Effector memory CD8-positive, alpha-beta T cell (primary cell): ENCODE measurements at regions not wholly inside any gene's neighbourhood (a gene's known extent, or its start where the extent isn't known, plus 50 kb on each side); places are given as distances from the start of the nearest gene placed in this dataset.

ENCODE experiments used
- ATAC-seq: fragments of 150-1000 bp; cut with Tn5 transposase; replicated peaks from 2 replicates; pipeline ENCODE4 v1.10.0; 2021; ENCODE audit warnings: mild to moderate bottlenecking, moderate library complexity
- DNase-seq, 3 experiments: peaks; one replicate each; pipeline ENCODE4 v3.0.0; 2021
- H3K27ac Mint-ChIP-seq, 2 donors: one replicate each; pipeline ENCODE4 v1.8.0; 2022; ENCODE audit warnings: mild to moderate bottlenecking in 2 of 2, mixed read lengths in 2 of 2, moderate library complexity in 2 of 2
- H3K27me3 Mint-ChIP-seq, 2 donors: one replicate each; pipeline ENCODE4 v1.8.0; 2022; ENCODE audit warnings: mixed read lengths in 2 of 2
- H3K36me3 Mint-ChIP-seq: one replicate; pipeline ENCODE4 v1.8.0; 2022; ENCODE audit warnings: mild to moderate bottlenecking, moderate library complexity, mixed read lengths; ENCODE audit not compliant: insufficient read depth
- H3K4me1 Mint-ChIP-seq, 2 donors: one replicate each; pipeline ENCODE4 v1.8.0; 2022; ENCODE audit warnings: low read depth in 2 of 2, mixed read lengths in 2 of 2
- H3K4me3 Mint-ChIP-seq, 2 donors: one replicate each; pipeline ENCODE4 v1.8.0; 2022; ENCODE audit warnings: mild to moderate bottlenecking in 2 of 2, mixed read lengths in 2 of 2, moderate library complexity in 2 of 2
- H3K9me3 Mint-ChIP-seq, 2 donors: one replicate each; pipeline ENCODE4 v1.8.0; 2022; ENCODE audit warnings: mixed read lengths in 2 of 2

DNA sequence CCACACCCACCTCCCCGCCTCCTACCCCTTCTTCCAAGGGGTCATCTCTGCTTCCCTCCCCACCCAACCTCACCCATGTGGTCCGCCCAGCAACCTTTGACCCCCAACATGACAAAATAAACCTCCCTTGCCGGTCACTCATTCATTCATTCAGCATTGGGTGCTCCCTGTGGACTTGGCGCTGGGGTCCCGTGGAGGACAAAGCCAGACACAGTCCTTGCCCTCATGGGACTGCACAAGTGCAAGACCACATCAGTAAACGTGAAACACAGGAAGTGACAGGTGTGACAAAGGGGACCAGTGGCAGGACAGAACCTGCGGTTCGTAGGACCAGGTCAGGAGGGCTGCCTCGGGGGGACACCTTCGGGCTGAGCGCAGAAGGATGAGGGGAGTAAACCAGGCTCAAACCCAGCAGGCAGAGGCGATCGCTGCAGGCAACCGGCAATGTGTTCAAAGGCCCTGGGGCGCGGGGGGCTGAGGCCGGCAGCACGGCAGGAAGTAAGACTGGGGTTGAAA is 185.4 kb downstream of the SEC14L1 start:
- ATAC-seq (no peak), DNase-seq (no peak)
- Mint-ChIP-seq H3K4me1 (peaks cover 29 to 46% of the 10 kb centered on the region in 2 donors), H3K27ac (peak overlapping the region; percentile 16 to 82), H3K4me3 (peak overlapping the region; percentile 49 to 62), H3K36me3 (peaks cover 20% of the 10 kb centered on the region), H3K9me3 (no peaks in the 10 kb centered on the region), H3K27me3 (no peaks in the 10 kb centered on the region)

- ATAC-seq = no peak
- Mint-ChIP-seq H3K27ac (peak overlapping the region in 1 of 2 donors; percentile 82), H3K4me3 (no peak overlapping the region), H3K27me3 (no peaks in the 10 kb centered on the region), H3K9me3 (no peaks in the 10 kb centered on the region), H3K4me1 (peaks cover 34 to 51% of the 10 kb centered on the region in 2 donors), H3K36me3 (peaks cover 20% of the 10 kb centered on the region)
- DNase-seq = no peak
Measured at GRCh38 chr17:77326636-77327035, 185.9 kb downstream of the SEC14L1 start.

DNA sequence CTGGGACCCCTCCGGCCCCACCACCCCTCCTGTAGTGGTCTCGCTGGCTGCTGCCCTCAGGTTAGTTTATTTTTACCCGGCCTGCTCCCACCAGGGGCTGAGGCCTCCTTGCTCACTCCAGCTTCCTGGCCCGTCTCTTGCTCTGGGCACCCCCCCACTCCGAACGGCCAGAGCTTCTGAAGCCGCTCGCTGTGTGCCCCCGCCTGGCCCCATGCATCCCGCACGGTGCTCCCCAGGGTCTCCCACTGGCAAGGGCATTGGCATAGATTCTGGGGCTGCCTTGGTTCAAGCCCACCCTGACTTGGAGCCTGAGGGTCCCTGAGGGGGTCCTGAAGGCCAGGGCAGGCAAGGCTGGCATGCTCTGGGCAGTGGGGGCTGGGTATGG is 186.4 kb downstream of the SEC14L1 start:
- no peaks in the 10 kb centered on the region for H3K9me3 Mint-ChIP-seq
- no peak for ATAC-seq
- no peak overlapping the region for H3K4me3 Mint-ChIP-seq
- peaks cover 39 to 54% of the 10 kb centered on the region in 2 donors for H3K4me1 Mint-ChIP-seq
- DNase-seq = no peak
- no peaks in the 10 kb centered on the region for H3K27me3 Mint-ChIP-seq
- H3K27ac Mint-ChIP-seq = peak overlapping the region in 1 of 2 donors; percentile 82
- peaks cover 20% of the 10 kb centered on the region for H3K36me3 Mint-ChIP-seq

DNA sequence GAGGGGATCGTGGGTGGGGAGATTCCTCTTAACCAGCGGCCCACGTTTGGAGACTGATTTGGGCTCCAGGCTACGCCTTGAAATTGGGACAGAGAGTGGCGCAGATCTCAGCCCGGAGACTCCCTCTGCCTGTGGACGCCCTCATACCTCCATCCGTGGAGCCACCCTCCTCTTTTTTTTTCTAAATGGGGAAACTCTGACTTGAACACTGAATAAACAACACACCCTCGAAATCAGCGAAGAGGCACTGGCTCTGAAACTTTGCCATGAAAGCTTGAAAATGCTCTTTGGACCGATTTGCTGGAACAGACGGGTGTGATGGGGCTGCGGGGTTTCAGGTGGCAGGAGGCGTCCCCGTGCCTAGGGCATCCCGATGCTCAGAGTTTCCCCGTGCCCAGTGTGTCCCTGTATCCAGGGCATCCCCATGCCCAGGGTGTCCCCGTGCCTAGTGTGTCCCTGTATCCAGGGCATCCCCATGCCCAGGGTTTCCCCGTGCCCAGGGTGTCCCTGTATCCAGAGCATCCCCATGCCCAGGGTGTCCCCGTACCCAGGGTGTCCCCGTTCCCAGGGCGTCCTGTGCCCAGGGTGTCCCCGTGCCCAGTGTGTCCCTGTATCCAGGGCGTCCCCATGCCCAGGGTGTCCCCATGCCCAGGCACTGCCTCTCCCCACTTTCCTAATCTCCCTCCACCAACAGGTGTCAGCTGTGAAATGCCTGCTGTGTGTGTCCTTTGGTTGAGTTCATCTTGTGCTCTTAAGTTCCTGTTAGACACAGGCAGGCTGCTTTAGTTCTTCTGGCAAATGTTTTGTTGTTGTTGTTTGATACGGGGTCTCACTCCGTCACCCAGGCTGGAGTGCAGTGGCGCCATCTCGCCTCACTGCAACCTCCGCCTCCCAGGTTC is 187.0 kb downstream of the SEC14L1 start:
- H3K27ac Mint-ChIP-seq = peak overlapping the region in 1 of 2 donors; percentile 82
- no peaks in the 10 kb centered on the region for H3K27me3 Mint-ChIP-seq
- DNase-seq (no peak), ATAC-seq (no peak)
- H3K9me3 Mint-ChIP-seq = no peaks in the 10 kb centered on the region
- H3K4me3 Mint-ChIP-seq = no peak overlapping the region
- H3K4me1 Mint-ChIP-seq = peaks cover 46 to 61% of the 10 kb centered on the region in 2 donors
- peaks cover 24% of the 10 kb centered on the region for H3K36me3 Mint-ChIP-seq

DNA sequence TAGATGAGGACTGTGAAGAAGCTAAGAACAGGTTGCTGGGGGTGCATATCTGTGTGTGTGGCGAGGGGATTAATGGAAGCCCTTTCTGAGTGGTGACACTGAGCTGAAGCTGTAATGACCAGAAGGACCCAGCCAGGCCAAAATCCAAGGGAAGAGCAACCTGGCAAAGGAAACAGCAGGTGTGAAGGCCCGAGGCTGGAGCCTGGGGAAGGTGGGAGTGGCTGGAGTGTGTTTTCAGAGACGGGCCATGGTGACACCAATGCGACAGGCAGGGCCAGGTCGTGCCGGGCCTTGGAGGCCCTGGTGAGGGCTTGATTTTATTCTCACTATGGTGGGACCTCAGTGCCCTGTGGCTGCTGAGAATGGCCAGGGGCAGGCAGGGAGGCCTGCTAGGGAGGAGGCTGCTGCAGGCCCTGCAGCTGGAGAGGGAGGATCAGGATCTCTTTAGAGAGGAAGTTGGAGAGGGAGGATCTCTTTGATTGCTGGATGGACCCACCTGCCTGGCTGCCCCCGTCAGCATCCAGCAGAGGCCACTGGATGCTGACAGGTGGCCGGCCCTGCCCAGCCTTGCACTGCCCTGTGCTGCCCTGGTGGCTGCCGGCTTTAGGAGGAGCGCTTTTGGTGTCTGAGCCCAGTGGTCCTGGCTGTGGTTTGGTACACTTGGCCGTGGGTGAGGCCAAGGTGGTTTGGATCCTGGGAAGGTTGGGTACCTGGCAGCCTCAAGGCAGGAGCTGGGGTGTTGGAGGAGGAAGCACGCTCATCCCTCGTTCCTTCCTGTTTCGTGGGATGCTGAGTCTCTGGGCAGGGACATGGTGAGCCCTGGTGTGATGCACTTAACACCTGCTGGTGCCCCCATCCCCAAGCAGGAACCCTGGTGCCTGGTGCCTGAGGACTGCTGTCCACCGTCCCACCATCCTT is 188.3 kb downstream of the SEC14L1 start:
- no peaks in the 10 kb centered on the region for H3K9me3 Mint-ChIP-seq
- DNase-seq (no peak), ATAC-seq (no peak)
- no peak overlapping the region for H3K4me3 Mint-ChIP-seq
- peaks cover 27% of the 10 kb centered on the region for H3K36me3 Mint-ChIP-seq
- peak overlapping the region; percentile 42 to 65 for H3K27ac Mint-ChIP-seq
- H3K27me3 Mint-ChIP-seq = no peaks in the 10 kb centered on the region
- H3K4me1 Mint-ChIP-seq = peaks cover 52 to 60% of the 10 kb centered on the region in 2 donors

GRCh38 chr17:77329741-77330531 is 189.2 kb downstream of the SEC14L1 start:
- peaks cover 45 to 51% of the 10 kb centered on the region in 2 donors for H3K4me1 Mint-ChIP-seq
- no peak overlapping the region for H3K27ac Mint-ChIP-seq
- DNase-seq (peak in 1 of 3 experiments; percentile 0), ATAC-seq (no peak)
- no peaks in the 10 kb centered on the region for H3K9me3 Mint-ChIP-seq
- H3K36me3 Mint-ChIP-seq = peaks cover 19% of the 10 kb centered on the region
- H3K27me3 Mint-ChIP-seq = no peaks in the 10 kb centered on the region
- H3K4me3 Mint-ChIP-seq = no peak overlapping the region

DNA sequence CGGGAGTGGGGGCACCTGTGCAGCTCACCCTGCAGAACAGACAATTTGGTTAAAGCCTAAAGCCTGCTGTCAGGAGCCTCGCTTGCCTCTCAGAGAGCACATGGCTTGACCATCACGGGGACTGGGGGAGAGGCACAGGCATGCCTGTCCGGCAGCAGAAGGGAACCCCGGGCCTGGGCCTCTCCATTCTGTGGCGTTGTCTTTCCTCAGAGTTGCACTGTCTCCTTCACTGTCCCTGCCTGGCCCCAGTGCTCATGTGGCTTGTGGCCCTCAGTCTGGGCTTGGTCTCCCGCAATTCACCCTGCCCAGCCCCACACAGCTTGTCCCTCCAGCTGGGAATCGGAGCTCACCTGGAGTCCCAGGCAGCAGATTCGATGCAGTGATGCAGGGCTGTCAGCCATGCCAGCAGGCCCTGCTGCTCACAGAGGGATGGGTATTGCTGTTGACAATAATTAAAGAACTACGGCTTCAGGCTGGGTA is 189.9 kb downstream of the SEC14L1 start:
- Mint-ChIP-seq H3K4me1 (peaks cover 38 to 44% of the 10 kb centered on the region in 2 donors), H3K27me3 (no peaks in the 10 kb centered on the region)

GRCh38 chr17:77331301-77331864 is 190.6 kb downstream of the SEC14L1 start:
- Mint-ChIP-seq H3K27me3 (no peaks in the 10 kb centered on the region), H3K9me3 (no peaks in the 10 kb centered on the region), H3K27ac (peak overlapping the region; percentile 93 to 94), H3K4me3 (peak overlapping the region; percentile 85 to 89), H3K4me1 (peaks cover 32 to 37% of the 10 kb centered on the region in 2 donors), H3K36me3 (peaks cover 13% of the 10 kb centered on the region)
- peak; percentile 84 for ATAC-seq
- peak; percentile 95 to 98 (median 97) for DNase-seq

More for the DNA sequence above, 189.9 kb downstream of the SEC14L1 start:
- no peak overlapping the region for H3K27ac Mint-ChIP-seq
- DNase-seq (peak in 1 of 3 experiments; percentile 0), ATAC-seq (no peak)
- peaks cover 13% of the 10 kb centered on the region for H3K36me3 Mint-ChIP-seq
- H3K4me3 Mint-ChIP-seq = no peak overlapping the region
- H3K9me3 Mint-ChIP-seq = no peaks in the 10 kb centered on the region

DNA sequence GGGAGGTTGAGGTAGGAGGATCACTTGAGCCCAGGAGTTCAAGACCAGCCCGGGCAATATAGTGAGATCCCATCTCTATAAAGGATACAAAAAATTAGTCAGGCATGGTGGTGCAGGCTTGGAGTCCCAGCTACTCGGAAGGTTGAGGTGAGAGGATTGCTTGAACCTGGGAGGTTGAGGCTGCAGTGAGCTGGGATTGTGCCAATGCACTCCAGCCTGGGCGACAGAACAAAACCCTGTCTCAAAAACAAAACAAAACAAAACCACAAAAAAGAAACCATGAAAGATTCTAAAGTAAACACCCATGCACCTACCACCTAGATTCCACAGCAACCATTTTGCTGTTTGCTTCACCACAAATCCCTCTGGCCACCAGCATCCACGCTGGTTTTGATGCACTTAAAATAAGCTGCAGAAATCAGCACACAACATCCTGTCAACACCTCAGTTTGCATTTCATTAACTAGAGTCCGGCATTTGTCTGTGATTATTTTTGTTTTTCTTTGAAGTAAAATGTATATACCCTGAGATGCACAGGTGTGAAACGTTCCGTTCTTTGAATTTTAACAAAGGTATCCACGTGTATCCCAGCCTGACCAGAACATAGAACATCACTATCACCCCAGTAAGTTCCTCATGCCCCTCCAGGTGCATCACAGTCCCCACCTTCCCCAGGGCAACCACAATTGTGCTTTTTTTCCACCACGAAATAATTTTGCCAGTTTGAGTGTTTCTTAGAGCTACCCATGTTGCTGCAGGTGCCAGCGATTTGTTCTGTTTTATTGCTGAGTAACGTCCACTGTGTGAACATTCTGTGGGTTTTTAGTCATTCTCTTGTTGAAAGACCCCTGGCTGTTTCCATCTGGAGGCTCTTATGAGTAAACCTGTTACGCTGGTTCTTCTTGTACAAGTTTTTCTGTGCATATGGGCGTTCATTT is 191.5 kb downstream of the SEC14L1 start:
- DNase-seq = peak; percentile 48 to 54 (median 51)
- peaks cover 13% of the 10 kb centered on the region for H3K36me3 Mint-ChIP-seq
- peak overlapping the region; percentile 93 to 94 for H3K27ac Mint-ChIP-seq
- peak overlapping the region; percentile 85 to 89 for H3K4me3 Mint-ChIP-seq
- peaks cover 29 to 37% of the 10 kb centered on the region in 2 donors for H3K4me1 Mint-ChIP-seq
- H3K9me3 Mint-ChIP-seq = no peaks in the 10 kb centered on the region
- H3K27me3 Mint-ChIP-seq = no peaks in the 10 kb centered on the region
- peak; percentile 67 for ATAC-seq

- Mint-ChIP-seq H3K27me3 (no peaks in the 10 kb centered on the region), H3K9me3 (no peaks in the 10 kb centered on the region), H3K36me3 (peaks cover 13% of the 10 kb centered on the region), H3K27ac (peak overlapping the region; percentile 93 to 94), H3K4me1 (peaks cover 29 to 36% of the 10 kb centered on the region in 2 donors), H3K4me3 (peak overlapping the region; percentile 85 to 89)
- no peak for ATAC-seq
- DNase-seq = no peak
Measured at GRCh38 chr17:77332981-77333685, 192.4 kb downstream of the SEC14L1 start.

DNA sequence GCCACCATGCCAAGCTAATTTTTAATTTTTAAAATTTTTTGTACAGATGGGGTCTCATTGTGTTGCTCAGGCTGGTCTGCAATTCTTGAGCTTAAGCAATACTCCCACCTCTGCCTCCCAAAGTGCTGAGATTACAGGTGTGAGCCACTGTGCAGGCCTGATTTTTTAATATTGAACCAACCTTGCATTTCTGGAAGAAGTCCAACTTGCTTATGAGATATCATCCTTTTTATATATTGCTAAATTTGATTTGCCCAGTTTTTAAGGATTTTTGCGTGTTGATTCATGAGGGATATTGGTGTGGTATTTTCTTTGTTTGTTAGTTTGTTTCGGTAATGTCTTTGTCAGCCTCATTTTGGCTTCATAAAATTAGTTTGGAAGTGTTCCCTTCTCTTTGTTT is 196.4 kb downstream of the SEC14L1 start:
- DNase-seq (no peak), ATAC-seq (no peak)
- H3K4me1 Mint-ChIP-seq = peaks cover 34 to 37% of the 10 kb centered on the region in 2 donors
- no peak overlapping the region for H3K27ac Mint-ChIP-seq
- peaks cover 7% of the 10 kb centered on the region for H3K36me3 Mint-ChIP-seq
- no peaks in the 10 kb centered on the region for H3K9me3 Mint-ChIP-seq
- H3K27me3 Mint-ChIP-seq = no peaks in the 10 kb centered on the region
- H3K4me3 Mint-ChIP-seq = no peak overlapping the region
